ENCODE measurements at regions not wholly inside any gene's neighbourhood (a gene's known extent, or its start where the extent isn't known, plus 50 kb on each side); places are given as distances from the start of the nearest gene placed in this dataset.

DNA sequence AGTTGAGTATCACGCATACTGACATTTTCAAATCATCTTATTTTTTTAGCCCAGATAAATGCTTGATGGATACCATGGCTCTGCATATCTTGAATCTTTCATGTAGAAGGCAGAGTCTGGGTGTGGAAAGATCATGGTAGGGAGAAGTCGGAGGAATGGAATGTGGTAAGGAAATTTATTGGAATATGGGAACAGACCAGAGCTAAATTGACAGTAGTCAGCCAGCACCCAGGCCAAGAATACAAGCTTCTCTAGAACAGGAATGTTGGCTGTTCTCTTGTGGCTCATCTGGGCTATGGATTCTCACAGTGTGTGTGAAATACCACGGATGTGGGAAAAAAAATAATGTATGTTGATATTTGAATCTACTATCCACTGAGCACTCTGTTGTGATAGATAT lies 305.7 kb upstream of the COL8A1 start:
- TF ChIP-seq, protein P1, sequence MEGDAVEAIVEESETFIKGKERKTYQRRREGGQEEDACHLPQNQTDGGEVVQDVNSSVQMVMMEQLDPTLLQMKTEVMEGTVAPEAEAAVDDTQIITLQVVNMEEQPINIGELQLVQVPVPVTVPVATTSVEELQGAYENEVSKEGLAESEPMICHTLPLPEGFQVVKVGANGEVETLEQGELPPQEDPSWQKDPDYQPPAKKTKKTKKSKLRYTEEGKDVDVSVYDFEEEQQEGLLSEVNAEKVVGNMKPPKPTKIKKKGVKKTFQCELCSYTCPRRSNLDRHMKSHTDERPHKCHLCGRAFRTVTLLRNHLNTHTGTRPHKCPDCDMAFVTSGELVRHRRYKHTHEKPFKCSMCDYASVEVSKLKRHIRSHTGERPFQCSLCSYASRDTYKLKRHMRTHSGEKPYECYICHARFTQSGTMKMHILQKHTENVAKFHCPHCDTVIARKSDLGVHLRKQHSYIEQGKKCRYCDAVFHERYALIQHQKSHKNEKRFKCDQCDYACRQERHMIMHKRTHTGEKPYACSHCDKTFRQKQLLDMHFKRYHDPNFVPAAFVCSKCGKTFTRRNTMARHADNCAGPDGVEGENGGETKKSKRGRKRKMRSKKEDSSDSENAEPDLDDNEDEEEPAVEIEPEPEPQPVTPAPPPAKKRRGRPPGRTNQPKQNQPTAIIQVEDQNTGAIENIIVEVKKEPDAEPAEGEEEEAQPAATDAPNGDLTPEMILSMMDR (IDR thresholded peaks at IDR 0.05), result no peak
- TF ChIP-seq POLR2A (IDR thresholded peaks at IDR 0.05), result no peak

All from esophagus squamous epithelium (tissue), 4 donors.